Sigmoid colon (tissue), 6 donors: ENCODE measurements at regions not wholly inside any gene's neighbourhood (a gene's known extent, or its start where the extent isn't known, plus 50 kb on each side); places are given as distances from the start of the nearest gene placed in this dataset.

ENCODE experiments used
- DNase-seq: peaks from one replicate; pipeline ENCODE4 v3.0.0-alpha.2; 2019
- H3K27ac ChIP-seq, 4 donors: fragments of 200-600 bp; sonication (generic); one replicate each; pipeline ENCODE4 v1.5.1; 2016 to 2019; ENCODE audit warnings: mild to moderate bottlenecking in 1 of 4
- H3K27me3 ChIP-seq, 3 donors: fragments of 200-600 bp; sonication (generic); one replicate each; pipeline ENCODE4 v1.5.1; 2019; ENCODE audit warnings: mild to moderate bottlenecking in 1 of 3
- H3K36me3 ChIP-seq, 4 donors: fragments of 200-600 bp; sonication (generic); one replicate each; pipeline ENCODE4 v1.5.1; 2016 to 2019
- H3K4me1 ChIP-seq, 4 donors: fragments of 200-600 bp; sonication (generic); one replicate each; pipeline ENCODE4 v1.5.1; 2017 to 2019
- H3K4me3 ChIP-seq, 4 donors: fragments of 200-600 bp; sonication (generic); one replicate each; pipeline ENCODE4 v1.5.1; 2017 to 2019; ENCODE audit warnings: mild to moderate bottlenecking in 2 of 4, moderate library complexity in 1 of 4
- H3K9me3 ChIP-seq, 4 donors: fragments of 200-600 bp in 3 of 4; sonication (generic) in 3 of 4; one replicate each; pipeline versions ENCODE4 v1.5.1 to v1.6.1; 2013 to 2019
- EP300 ChIP-seq, 4 donors: sonication (generic); formaldehyde crosslinking; IDR thresholded peaks; one replicate each; pipeline ENCODE4 v1.6.1; 2017; ENCODE audit warnings: antibody characterized with exemption in 4 of 4
- POLR2A ChIP-seq, 2 donors: fragments of 450-650 bp; IDR thresholded peaks; one replicate each; pipeline ENCODE4 v1.6.1; 2016; ENCODE audit warnings: antibody characterized with exemption in 2 of 2, mild to moderate bottlenecking in 2 of 2, moderate library complexity in 2 of 2
- POLR2AphosphoS5 ChIP-seq, 4 donors: sonication (generic); formaldehyde crosslinking; IDR thresholded peaks; one replicate each; pipeline ENCODE4 v1.6.1; 2017; ENCODE audit warnings: antibody characterized with exemption in 4 of 4
- WGBS, 2 donors: extraction: QIAGEN DNeasy Blood & Tissue Kit; methylation state at CpG; one replicate each; pipeline ENCODE4 v1.1.7; 2013; 5-methylcytosine and 5-hydroxymethylcytosine counted together
- intact Hi-C: fragments of 100-400 bp; cut with DNase I; formaldehyde crosslinking; loops from one replicate; pipeline ENCODE4 v1.15.1; 2023
- TF ChIP-seq, protein P1 (sequence below), 4 experiments: fragments of 450-650 bp in 3 of 4; fragments of 200-600 bp in 1 of 4; IDR thresholded peaks; one replicate each; pipeline ENCODE4 v1.5.1; 2016 to 2019; ENCODE audit warnings: antibody characterized with exemption in 4 of 4, mild to moderate bottlenecking in 3 of 4, moderate library complexity in 2 of 4
- donor health status: healthy with polysubstance abuse.
- donor health status: healthy.

DNA sequence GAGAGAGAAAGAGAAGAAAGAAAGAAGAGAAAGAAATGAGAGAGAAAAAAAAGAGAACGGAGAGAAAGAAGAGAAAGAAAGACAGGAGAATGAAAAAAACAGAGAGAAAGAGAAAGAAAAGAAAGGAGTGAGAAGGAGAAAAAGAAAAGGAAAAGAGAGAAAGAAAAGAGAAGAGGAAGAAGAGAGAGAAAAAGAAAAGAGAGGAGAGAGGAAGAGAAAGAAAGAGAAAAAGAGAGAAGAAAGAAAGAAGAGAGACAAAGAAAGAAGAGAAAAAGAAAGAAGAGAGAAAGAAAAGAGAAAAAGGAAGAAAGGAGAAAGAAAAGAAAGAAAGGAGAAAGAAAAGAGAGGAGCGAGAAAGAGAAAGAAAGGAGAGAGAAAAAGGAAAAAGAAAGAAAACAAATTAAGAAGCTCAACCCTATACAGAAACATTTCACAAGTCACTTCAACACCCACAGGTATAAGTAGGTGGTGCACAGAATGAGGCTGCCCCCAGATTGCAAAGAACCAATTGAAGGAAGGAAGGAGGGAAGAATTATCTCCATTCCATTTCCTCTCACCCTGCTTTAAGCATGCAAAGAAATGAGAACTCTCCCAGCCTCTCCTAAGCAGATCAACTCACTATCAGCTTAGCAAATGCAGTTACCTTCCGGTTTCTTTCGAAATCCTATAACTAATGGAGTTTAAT, 98.8 kb upstream of the CACNA1A start:
- H3K9me3 ChIP-seq: no peaks in the 10 kb centered on the region
- no peak overlapping the region for H3K4me3 ChIP-seq
- no peak overlapping the region for H3K27ac ChIP-seq
- no peak for DNase-seq
- H3K4me1 ChIP-seq: no peaks in the 10 kb centered on the region
- H3K36me3 ChIP-seq: no peaks in the 10 kb centered on the region
- H3K27me3 ChIP-seq: no peaks in the 10 kb centered on the region
- TF ChIP-seq POLR2A (IDR thresholded peaks at IDR 0.05) (no peak), EP300 (IDR thresholded peaks at IDR 0.05) (no peak), POLR2AphosphoS5 (IDR thresholded peaks at IDR 0.05) (no peak)
- TF ChIP-seq, protein P1, sequence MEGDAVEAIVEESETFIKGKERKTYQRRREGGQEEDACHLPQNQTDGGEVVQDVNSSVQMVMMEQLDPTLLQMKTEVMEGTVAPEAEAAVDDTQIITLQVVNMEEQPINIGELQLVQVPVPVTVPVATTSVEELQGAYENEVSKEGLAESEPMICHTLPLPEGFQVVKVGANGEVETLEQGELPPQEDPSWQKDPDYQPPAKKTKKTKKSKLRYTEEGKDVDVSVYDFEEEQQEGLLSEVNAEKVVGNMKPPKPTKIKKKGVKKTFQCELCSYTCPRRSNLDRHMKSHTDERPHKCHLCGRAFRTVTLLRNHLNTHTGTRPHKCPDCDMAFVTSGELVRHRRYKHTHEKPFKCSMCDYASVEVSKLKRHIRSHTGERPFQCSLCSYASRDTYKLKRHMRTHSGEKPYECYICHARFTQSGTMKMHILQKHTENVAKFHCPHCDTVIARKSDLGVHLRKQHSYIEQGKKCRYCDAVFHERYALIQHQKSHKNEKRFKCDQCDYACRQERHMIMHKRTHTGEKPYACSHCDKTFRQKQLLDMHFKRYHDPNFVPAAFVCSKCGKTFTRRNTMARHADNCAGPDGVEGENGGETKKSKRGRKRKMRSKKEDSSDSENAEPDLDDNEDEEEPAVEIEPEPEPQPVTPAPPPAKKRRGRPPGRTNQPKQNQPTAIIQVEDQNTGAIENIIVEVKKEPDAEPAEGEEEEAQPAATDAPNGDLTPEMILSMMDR (IDR thresholded peaks at IDR 0.05): no peak
- intact Hi-C loops: no loop called here
- WGBS, 2 donors: 68 to 80% methylated on average over 4 of the region's 4 CpGs

DNA sequence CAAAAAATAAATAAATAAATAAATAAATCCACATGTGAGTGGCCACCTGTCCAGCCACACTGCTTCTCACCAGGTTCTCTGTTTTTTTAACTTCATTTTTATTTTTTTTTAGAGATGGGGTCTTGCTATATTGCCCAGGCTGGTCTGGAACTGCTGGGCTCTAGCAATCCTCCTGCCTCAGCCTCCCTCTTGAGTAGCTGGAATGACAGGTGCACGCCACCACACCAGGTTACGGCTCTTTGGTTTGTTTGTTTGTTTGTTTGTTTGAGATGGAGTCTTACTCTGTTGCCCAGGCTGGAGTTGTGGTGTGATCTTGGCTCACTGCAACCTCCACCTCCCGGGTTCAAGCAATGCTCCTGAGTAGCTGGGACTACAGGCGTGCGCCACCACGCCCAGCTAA, 94.5 kb upstream of the CACNA1A start:
- Histone ChIP-seq H3K27me3 (no peaks in the 10 kb centered on the region), H3K9me3 (no peaks in the 10 kb centered on the region), H3K36me3 (no peaks in the 10 kb centered on the region), H3K4me3 (no peak overlapping the region), H3K27ac (no peak overlapping the region), H3K4me1 (no peaks in the 10 kb centered on the region)
- no peak for DNase-seq
- WGBS, 2 donors: 76 to 86% methylated on average over 6 of the region's 6 CpGs
- TF ChIP-seq, protein P1 (IDR thresholded peaks at IDR 0.05): no peak
- TF ChIP-seq EP300 (IDR thresholded peaks at IDR 0.05) (no peak), POLR2AphosphoS5 (IDR thresholded peaks at IDR 0.05) (no peak), POLR2A (IDR thresholded peaks at IDR 0.05) (no peak)
- intact Hi-C loops: no loop called here

DNA sequence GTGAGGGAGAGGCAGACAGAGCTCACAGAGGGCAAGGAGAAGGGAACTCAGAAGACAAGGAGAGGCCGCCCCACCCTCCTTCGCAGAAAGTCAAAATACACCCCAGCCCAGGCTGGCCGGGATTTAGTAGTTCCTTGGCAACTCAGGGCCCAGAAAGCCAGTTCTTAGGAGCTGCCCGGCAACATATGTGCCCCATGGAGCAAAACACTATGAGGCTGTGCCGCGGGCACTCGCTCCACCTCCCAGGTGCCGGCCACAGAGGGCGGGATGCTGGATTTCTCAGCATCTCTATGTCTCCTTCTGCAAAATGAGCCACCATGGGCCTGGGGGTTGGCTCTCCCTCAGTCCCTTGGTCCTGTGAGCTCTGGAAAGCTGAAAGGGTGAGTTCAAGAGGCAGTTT, 93.8 kb upstream of the CACNA1A start:
- Histone ChIP-seq H3K9me3 (no peaks in the 10 kb centered on the region), H3K36me3 (no peaks in the 10 kb centered on the region), H3K4me3 (no peak overlapping the region), H3K4me1 (no peaks in the 10 kb centered on the region), H3K27me3 (no peaks in the 10 kb centered on the region), H3K27ac (no peak overlapping the region)
- no peak for DNase-seq
- TF ChIP-seq POLR2A (IDR thresholded peaks at IDR 0.05) (no peak), POLR2AphosphoS5 (IDR thresholded peaks at IDR 0.05) (no peak), EP300 (IDR thresholded peaks at IDR 0.05) (no peak)
- TF ChIP-seq, protein P1 (IDR thresholded peaks at IDR 0.05): no peak
- 89 to 90% methylated on average over 9 of the region's 9 CpGs for whole genome bisulfite sequencing, 2 donors
- intact Hi-C loops: no loop called here

DNA sequence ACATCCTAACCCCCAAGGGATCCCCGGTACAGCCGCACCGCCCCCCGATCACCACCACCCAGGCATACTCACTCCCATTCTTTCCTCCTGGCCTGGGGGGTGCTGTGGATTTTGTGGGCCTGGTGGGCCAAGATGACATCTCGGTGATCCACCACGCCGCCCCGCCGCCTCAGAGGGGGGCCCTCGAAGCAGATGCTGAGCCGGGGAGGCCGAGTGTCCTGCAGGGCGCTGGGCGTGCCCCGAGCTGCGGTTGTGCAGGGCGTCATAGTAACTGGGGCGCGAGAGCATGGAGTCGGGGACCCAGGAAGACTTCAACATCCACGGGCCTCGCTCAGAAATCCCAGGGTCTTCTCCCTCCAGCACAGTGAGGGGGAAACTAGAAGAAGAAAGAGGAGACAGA, 93.4 kb upstream of the CACNA1A start:
- 88 to 89% methylated on average over 22 of the region's 22 CpGs for WGBS, 2 donors
- no peaks in the 10 kb centered on the region for H3K4me1 ChIP-seq
- H3K27me3 ChIP-seq: peaks cover 0 to 2% (median 0%) of the 10 kb centered on the region in 3 donors
- no peaks in the 10 kb centered on the region for H3K36me3 ChIP-seq
- intact Hi-C loops: loop anchor here (5.0 to 10.0 kb wide), 3 partner anchors 118 to 445 kb away; no protein-coding TSS in a partner anchor
- H3K4me3 ChIP-seq: no peak overlapping the region
- TF ChIP-seq, protein P1 (IDR thresholded peaks at IDR 0.05): no peak
- TF ChIP-seq POLR2AphosphoS5 (IDR thresholded peaks at IDR 0.05): no peak
- no peak for TF ChIP-seq EP300 (IDR thresholded peaks at IDR 0.05)
- TF ChIP-seq POLR2A (IDR thresholded peaks at IDR 0.05): no peak
- peak; percentile 30 for DNase-seq
- H3K9me3 ChIP-seq: no peaks in the 10 kb centered on the region
- no peak overlapping the region for H3K27ac ChIP-seq

DNA sequence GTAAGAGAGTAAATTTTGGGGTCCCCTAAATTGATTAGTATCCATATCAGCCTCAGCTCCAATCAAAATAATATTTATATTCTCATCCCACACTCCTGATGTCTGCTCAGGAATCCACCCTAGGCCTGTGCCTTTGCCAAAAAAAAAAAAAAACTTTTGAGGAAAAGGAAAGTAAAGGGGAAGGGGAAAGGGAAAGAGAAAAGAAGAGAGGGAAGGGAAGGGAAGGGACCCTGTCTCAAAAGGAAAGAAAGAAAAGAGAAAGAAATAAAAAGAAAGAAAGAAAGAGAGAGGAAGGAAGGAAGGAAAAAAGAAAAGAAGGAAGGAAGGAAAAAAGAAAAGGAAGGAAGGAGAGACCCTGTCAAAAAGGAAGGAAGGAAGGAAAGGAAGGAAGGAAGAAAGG, 91.8 kb upstream of the CACNA1A start:
- Histone ChIP-seq H3K36me3 (no peaks in the 10 kb centered on the region), H3K27me3 (peaks cover 0 to 14% (median 0%) of the 10 kb centered on the region in 3 donors), H3K9me3 (no peaks in the 10 kb centered on the region), H3K27ac (no peak overlapping the region), H3K4me1 (no peaks in the 10 kb centered on the region), H3K4me3 (no peak overlapping the region)
- intact Hi-C loops: loop anchor here (5.0 to 10.0 kb wide), 3 partner anchors 119 to 447 kb away; no protein-coding TSS in a partner anchor
- no peak for DNase-seq
- TF ChIP-seq EP300 (IDR thresholded peaks at IDR 0.05): no peak
- TF ChIP-seq POLR2A (IDR thresholded peaks at IDR 0.05): no peak
- TF ChIP-seq, protein P1 (IDR thresholded peaks at IDR 0.05): no peak
- TF ChIP-seq POLR2AphosphoS5 (IDR thresholded peaks at IDR 0.05): no peak
